ENCODE measurements at regions not wholly inside any gene's neighbourhood (a gene's known extent, or its start where the extent isn't known, plus 50 kb on each side); places are given as distances from the start of the nearest gene placed in this dataset.
"Not testable (repeated sequence)": the region's sequence is repeated elsewhere in the genome, so short reads cannot be mapped to it uniquely, and the experiment has no call there.

- TF ChIP-seq CTCF (IDR thresholded peaks at IDR 0.05; ENCODE audit: low read depth, low read length, missing control alignments): no peak
- no peak for DNase-seq (ENCODE audit: extremely low read depth, low read depth)
- H3K4me3 ChIP-seq (replicated peaks; ENCODE audit: low read depth, low read length): no peak overlapping the region
These were observed 128.3 kb upstream of the MAN2A1 start for GRCh38 chr5:109561447-109561846.

- DNase-seq (ENCODE audit: extremely low read depth, low read depth): no peak
- no peak overlapping the region for H3K4me3 ChIP-seq (replicated peaks; ENCODE audit: low read depth, low read length)
- TF ChIP-seq CTCF (IDR thresholded peaks at IDR 0.05; ENCODE audit: low read depth, low read length, missing control alignments): no peak
These were observed 129.2 kb upstream of the MAN2A1 start for GRCh38 chr5:109560554-109560953.

- H3K4me3 ChIP-seq (replicated peaks; ENCODE audit: low read depth, low read length): no peak overlapping the region
- no peak for DNase-seq (ENCODE audit: extremely low read depth, low read depth)
- no peak for TF ChIP-seq CTCF (IDR thresholded peaks at IDR 0.05; ENCODE audit: low read depth, low read length, missing control alignments)
These were observed 130.8 kb upstream of the MAN2A1 start for GRCh38 chr5:109558952-109559351.

DNA sequence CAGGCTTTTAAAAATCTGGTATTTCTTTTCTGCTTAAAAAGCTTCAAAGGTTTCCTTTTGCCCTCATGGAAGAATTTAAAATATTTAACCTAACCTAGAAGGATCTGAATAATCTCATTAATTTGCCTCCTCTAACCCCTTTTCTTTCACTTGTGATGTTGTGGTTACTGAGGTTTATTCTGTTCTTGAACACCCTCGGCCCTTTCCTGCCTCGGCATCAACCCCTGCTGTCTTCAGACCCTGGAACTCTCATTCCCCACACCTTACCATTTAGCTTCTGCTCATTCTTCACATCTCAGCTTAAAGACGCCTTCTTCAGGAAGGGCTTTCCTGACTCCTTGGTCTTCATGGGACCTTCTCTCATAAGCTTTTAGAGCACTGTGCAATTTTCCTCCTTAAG lies 131.4 kb upstream of the MAN2A1 start:
- no peak for TF ChIP-seq CTCF (IDR thresholded peaks at IDR 0.05; ENCODE audit: low read depth, low read length, missing control alignments)
- no peak overlapping the region for H3K4me3 ChIP-seq (replicated peaks; ENCODE audit: low read depth, low read length)
- no peak for DNase-seq (ENCODE audit: extremely low read depth, low read depth)

- TF ChIP-seq CTCF (IDR thresholded peaks at IDR 0.05; ENCODE audit: low read depth, low read length, missing control alignments): no peak
- H3K4me3 ChIP-seq (replicated peaks; ENCODE audit: low read depth, low read length): no peak overlapping the region
- DNase-seq (ENCODE audit: extremely low read depth, low read depth): no peak
These were observed 135.9 kb upstream of the MAN2A1 start for GRCh38 chr5:109553846-109554245.

DNA sequence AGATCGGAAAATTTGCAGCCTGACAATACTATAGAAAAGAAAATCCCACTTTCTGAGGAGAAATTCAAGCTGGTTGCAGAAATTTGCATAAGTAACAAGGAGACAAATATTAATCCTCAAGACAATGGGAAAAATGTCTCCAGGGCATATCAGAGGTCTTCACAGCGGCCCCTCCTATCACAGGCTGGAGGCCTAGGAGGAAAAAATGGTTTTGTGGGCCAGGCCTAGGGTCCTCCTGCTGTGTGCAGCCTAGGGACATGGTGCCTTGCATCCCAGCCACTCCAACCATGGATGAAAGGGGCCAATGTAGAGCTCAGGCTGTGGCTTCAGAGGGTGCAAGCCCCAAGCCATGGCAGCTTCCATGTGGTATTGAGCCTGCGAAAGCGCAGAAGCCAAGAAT lies 138.5 kb upstream of the MAN2A1 start:
- not testable (repeated sequence) for H3K4me3 ChIP-seq (replicated peaks; ENCODE audit: low read depth, low read length); DNase-seq (ENCODE audit: extremely low read depth, low read depth)

DNA sequence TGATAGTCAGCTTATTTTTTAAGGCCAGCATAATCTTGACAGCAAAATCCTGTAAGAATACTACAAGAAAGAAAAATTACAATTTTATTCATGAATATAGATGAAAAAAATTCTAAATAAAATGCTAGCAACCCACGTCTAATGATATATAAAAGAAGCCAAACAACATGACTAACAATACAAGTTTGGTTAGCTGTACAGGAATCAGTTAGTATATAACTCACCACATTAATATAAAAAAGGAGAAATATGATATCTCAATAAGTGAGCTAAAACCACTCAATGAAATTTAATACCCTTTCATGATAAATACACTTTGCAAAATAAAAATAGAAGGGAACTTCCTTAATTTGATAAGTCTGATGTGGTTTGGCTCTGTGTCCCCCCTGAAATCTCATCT lies 139.7 kb upstream of the MAN2A1 start:
- no peak for DNase-seq (ENCODE audit: extremely low read depth, low read depth)
- no peak for TF ChIP-seq CTCF (IDR thresholded peaks at IDR 0.05; ENCODE audit: low read depth, low read length, missing control alignments)
- no peak overlapping the region for H3K4me3 ChIP-seq (replicated peaks; ENCODE audit: low read depth, low read length)

Data from HFF-Myc (cell line).